Limb (tissue), 2 donors: ENCODE measurements at regions not wholly inside any gene's neighbourhood (a gene's known extent, or its start where the extent isn't known, plus 50 kb on each side); places are given as distances from the start of the nearest gene placed in this dataset.

ENCODE experiments used
- DNase-seq, 2 donors: peaks; one replicate each; pipeline ENCODE4 v3.0.0-alpha.2; 2016; ENCODE audit errors: extremely low spot score in 2 of 2

- DNase-seq: no peak
These were observed 52.6 kb upstream of the C14orf180 start for GRCh38 chr14:104526723-104527645.

- DNase-seq: no peak
These were observed 51.6 kb upstream of the C14orf180 start for GRCh38 chr14:104527857-104528459.

GRCh38 chr14:104528496-104528895 is 51.1 kb upstream of the C14orf180 start:
- DNase-seq: no peak
